GM21619 (cell line): ENCODE measurements at regions not wholly inside any gene's neighbourhood (a gene's known extent, or its start where the extent isn't known, plus 50 kb on each side); places are given as distances from the start of the nearest gene placed in this dataset.

ENCODE experiments used
- ATAC-seq: cut with Tn5 transposase; IDR thresholded peaks from one replicate; pipeline ENCODE4 v1.9.1; 2021; ENCODE audit not compliant: unreplicated experiment

DNA sequence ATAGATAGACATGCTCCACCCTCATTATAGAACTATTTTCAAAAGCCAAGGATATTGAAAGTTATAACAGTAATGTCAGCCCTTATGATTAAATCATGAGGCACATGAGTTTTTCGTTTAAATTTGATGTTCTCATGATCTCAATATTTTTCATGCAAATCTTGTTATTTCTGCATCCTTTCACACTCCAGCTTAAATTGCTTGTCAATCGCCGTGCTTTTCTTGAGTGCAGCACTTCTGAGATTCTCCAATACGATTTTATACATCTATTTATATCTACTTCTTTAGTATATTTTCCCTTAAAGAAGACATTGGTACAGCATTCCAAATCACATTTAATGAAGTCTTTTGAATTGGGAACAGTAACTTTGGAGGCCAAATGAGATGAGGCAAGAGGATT is 171.2 kb upstream of the GBE1 start:
- no peak for ATAC-seq

DNA sequence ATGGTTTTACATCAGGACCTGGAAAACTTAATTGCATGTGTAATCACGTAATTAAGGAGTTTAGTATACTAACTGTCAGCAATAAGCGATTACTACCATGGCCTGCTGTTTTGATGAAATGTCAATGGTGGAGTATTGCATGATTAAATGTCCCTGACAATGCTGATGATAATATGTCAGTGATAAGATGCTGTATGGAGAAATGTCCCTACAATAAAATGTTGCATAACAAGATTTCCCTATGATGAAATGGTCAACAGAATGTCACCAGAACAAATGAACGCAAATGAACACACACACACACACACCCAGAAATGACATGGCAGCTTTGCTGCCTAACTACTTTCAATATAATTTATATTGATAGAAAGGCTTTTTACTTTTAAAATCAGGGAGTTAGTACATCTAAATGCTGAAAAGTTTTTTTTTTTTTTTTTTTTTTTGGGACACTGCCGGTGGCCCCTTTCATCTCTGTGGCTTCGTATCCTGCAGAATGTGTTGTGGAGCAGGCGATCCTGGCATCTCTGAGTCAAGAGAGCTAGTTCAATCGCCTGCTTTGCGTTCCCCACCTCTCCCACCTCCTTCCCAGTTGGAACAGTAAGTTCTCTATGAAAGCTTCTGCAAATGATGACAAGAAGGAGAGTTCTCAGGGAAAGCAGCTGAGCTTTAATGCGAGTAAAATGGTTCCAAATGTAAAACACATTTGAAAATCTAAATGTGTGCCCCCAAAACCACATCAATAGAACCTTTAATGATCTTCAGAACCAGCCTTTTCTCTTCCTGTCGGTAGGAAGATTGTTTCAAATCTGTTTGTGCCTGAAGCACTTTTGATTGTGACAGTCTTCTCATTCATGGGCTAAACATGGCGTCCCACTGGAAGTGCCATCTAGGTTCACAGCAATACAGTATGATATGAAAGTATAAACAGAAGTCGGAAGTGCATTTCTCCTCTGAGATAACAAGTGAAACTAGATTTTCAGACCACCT is 170.1 kb upstream of the GBE1 start:
- no peak for ATAC-seq

DNA sequence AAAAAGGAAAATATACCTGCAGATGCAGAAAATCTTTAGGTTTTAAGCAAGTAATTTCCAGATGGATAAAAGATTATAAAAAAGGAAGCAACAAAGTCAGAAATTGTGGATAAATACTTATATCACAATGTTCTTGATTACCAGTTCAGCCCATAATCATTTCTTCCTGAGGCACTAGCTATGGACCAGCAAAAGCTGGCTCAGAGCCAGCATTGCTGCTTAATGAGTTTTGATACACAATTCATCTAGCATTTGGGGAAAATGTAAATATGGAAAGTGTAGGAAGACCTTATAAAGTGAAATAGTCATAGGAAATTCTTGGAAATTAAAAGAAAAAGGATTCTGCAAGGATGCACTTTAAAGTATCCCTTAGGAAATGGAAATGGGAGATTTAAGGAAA is 168.3 kb upstream of the GBE1 start:
- no peak for ATAC-seq

DNA sequence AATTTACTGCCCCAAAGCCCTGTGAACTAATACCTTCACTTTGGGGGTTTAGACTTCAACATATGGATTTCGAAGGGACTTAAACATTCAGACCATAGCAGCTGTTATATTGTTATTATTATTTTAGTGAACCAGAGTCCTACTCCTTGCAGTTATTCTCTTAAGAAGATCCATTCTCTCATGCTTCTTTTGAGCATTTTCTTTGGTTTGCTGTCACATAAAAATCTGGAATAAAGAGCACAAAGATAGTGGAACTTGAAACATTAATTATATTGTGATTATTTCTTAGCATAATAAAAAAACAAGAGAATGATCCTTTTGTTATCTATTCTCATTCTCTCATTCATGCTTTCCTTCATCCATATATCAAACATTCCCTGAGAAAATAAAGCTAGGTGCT is 166.4 kb upstream of the GBE1 start:
- no peak for ATAC-seq

DNA sequence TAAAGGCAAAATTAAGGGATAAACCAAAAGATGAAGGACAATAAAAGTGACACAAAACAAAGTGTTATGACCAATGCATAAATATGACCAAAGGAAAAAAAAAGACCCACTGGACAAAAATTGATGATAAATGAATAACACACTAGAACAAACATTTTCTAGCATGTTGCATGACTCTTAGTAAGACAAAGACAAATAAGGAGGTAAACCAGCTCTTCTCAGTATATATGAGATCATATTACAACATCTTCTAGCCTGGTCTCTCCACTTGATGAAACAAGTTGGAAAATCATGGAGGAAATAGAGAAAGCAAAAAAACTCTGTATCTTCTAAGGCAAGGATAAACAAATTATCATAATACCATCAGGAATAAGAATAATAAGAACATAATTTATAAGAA is 163.9 kb upstream of the GBE1 start:
- ATAC-seq, result no peak

DNA sequence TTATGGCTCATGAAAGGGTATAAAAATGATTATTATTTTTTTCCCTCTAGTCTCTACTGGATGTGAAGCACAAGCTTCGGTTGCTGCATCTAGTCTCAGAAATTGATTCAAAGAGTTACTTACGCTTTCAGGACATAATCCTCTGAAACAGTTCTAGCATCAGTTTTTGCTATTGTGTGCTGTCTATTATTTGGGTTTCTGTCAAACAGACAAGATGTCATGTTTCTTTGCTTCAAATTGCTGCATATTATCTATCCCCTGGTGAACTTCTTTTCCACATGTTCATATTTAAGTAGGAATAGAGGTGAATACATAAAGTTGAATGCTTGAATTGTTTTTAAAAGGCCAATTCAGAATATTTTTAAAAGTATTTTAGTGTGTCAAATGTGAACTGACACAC is 161.6 kb upstream of the GBE1 start:
- ATAC-seq, result no peak

DNA sequence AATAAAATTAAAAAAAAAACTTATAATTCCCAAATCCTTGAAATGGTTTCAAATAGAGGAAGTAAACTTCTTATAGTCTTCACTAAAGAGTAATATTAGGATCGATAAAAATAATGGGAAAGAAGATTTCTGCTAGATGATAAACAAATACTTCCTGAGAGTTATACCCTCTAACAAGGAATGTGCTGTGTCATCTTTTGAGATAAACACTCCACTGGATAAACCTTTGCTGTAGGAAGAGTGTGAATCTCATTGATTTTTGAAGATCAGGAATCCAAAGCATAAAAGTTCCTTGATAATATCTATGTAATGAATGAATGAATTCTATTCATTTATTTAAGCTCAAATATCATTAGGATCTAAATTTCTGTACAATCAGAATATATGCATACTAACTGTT is 161.0 kb upstream of the GBE1 start:
- ATAC-seq, result no peak

DNA sequence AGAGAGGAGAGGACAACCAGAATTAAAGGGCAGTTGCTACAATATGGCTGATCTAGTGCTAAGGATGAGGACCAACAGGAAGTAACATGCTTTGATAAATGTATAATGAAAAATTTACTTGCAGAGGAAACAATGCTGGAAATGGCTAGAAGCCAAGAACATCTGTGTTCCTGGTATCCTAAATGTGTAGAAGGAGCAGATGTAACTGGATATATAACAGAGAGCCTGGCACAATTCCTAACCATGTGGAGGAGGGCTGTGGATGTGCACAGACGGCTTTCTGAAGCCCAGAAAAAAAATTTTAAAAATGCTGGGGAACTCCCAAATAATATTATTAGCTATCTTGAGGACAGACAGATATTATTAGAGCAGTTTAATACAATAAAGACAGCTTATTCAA is 159.4 kb upstream of the GBE1 start:
- ATAC-seq, result no peak

DNA sequence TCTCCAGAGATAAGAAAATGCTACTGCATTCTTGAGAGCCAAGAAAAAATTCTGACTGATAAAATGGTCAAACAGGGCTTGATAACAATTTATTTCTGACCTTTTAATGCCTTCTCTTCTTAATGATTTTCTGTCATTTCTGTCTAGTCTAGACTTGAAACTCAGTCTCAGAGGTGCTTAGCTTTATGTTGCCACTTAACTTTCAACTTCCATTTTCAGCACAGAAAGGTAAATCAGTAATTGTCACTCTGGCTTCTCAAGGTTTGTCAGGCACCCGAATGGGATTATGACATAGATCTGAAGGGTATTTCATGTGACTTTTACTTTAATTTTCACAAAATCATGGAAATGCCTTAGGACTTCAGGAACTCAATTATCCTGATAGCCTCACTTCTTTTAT is 155.4 kb upstream of the GBE1 start:
- ATAC-seq, result no peak

DNA sequence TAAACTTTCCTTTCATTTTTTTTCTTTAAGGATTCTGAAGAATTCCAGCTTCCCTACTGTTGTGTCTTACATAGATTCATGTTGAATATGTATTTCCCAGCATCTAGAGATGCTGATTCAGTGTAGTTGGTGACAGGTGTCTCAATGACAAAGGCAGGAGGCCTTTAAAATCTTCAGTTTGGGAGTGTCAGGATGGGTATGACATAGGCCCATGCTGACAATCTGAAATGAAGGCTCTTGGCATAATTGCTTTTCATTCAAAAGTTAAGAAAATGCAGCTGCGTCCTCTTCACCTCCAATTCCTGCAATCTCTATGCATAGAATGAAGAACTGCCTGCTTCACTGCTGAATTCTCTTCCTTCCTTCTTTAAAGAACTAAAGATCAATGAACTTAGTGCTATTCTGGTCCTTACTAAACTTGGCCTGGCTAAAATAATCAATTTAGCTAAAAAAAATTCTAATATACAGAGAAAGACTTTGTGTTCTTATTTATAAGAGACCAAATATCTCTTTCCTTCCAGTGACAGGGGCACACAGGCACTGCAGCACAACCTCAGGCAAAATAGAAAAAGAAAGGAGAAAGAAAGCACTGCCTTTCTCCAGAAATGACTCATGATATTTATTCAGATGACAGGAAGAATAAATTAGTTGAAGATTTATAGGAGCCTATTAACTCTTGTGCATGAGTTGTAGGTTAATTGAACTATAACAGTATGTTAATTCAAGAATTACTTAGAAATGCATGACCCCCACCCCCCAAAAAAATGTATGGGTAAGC is 152.6 kb upstream of the GBE1 start:
- no peak for ATAC-seq

DNA sequence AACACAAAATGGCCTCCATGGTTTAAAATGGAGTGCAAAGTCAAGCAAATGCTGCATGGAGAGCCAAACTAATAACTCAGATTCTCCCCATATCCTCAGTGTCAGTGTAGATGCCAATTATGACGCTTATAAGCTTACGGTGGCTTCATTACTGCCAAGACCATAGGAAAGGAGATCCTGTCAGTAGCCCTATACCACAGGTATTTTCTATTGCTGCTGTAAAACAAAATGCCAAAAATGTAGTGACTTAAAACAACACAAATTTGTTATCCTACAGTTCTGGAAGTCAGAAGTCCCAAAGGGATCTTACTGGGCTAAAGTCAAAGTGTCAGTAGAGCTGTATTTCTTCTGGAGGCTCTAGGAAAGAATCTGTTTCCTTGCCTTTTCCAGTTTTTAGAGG is 149.8 kb upstream of the GBE1 start:
- no peak for ATAC-seq

DNA sequence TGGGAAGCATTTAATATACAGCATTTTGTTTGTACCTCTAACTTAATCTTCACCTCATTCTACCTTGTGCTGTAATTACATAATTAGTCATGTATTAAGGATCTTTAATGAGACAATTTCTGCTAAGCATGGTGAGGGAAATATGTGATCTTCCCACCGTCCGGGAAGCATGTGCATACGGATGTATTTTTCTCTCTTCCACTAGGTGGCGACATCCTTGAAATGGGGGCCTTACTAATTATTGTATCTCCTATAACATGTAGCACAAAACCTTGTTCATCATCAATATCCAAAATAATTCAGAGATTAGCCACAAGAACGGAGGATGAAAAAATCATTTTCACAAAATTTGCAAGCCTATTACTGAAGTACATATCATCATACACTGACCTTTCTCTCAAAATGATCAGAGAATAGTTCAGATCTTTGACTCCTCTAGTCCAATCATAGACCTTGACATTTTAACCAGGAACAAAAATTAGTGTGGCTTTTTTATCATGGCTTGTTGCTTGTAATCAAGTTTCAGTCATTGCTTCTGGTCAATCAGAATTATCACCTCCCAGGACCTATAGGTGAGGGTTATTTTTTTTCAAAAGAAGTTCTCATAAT is 148.9 kb upstream of the GBE1 start:
- peak; percentile 74 for ATAC-seq

DNA sequence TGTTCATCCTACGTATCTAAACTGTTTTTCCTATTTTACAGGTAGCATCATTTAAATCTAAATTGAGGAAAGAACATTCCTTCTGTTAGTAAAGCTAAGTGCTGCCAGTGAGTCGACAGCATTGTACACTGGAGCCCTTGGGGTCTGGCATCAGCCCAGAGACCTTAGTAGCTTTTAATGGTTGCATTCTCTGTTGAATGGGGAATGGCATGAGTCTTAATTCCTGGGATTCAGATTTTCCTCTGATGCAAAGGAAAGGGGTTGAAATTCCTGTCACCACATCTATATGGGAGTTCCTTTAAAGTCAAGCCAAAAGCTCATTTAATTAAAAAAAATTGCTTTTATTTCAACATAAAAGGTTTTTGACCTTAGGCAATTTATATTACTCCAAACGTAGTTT is 148.4 kb upstream of the GBE1 start:
- ATAC-seq, result no peak

DNA sequence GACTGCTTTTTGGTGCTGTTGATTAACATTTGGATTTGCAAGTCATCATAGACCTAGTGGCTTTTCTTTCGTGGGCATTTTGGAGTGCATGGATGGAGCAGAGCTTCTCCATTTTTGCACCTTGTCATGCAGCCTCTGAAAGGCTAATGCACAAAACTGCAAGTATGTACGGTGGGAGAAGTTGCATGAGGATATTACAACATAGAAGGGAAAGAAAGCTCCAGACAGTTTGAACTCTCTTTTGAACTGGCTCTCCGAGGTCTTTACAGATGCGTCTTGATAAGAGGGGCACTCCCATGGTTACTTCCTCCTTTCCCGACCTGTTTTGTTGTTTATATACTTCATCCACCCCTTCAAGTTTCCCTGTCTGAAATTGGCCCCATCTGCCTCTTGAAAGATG is 147.1 kb upstream of the GBE1 start:
- ATAC-seq, result no peak

DNA sequence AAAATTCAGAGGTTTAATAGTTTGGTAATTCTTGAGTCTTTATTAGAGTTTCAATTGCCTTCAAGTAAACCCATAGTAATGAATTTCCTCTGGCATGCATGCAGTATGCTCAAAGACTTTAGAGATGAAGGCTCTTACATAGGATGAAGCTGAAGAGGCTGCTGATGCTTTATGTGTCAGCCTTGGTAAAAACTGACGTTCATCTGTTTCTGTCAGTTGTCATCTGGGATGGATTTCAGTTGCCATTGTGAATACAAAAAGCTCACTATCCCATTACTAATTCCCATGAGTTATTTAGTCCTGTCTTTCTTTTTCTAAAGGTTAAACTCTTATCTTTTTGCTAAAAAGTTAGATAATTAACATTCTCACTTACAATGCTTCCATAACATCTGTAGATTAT is 136.9 kb upstream of the GBE1 start:
- ATAC-seq, result no peak

DNA sequence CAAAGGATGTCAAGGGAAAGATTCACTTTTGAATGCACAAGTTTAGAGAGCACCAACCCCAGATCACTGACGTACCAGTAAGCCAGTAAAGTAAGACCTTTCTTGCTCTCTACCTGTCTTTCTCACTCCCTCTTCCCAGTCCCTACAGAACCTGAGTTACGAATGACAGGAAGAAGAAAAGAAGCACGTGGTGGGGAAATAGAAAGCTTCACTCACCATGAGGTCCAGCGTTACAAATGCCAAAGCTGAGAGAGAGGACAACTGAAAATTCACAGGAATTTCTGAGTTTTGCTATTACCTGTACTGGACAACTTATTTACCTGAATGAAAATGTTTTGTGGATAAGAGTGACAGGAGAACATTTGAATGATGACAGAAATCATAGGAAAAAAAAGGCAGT is 133.2 kb upstream of the GBE1 start:
- no peak for ATAC-seq

DNA sequence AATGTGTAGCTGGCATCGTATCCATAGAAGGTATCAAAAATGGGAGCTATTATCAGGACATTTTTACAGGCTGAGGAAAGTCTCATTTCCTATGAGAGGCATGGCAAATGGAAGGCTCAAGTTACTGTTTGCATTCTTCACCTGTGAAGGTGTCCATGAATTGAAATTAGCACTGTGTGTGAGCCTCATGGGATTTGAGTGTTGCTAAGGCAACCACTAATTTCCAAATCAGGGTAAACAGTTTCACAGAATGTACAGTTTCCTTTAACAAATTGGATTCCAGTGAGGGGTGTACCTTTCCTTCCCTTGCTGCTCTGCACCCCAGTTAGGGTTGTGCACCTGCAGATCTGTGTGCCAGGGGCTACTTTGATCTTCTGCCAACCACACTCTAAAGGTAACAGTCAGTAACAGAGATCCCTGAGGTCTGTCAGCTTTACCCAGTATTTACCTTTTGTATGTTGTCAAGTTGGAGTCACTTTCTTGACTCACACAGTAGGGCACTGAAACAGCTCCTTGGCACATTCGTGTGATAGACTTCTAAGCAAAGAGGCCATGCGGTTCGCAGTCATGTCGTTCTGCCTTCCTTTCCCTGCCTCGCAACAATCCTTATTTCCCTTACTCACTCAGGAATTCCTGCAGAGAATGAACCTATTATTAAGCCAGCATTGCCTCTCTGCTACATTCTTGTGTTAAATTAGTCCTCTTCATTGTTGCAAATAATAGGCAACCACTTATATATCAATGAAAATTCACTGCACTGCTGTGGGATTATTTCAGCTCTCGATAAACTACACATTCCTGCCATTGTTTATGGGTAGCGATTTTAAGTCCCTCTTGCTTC is 129.8 kb upstream of the GBE1 start:
- no peak for ATAC-seq

DNA sequence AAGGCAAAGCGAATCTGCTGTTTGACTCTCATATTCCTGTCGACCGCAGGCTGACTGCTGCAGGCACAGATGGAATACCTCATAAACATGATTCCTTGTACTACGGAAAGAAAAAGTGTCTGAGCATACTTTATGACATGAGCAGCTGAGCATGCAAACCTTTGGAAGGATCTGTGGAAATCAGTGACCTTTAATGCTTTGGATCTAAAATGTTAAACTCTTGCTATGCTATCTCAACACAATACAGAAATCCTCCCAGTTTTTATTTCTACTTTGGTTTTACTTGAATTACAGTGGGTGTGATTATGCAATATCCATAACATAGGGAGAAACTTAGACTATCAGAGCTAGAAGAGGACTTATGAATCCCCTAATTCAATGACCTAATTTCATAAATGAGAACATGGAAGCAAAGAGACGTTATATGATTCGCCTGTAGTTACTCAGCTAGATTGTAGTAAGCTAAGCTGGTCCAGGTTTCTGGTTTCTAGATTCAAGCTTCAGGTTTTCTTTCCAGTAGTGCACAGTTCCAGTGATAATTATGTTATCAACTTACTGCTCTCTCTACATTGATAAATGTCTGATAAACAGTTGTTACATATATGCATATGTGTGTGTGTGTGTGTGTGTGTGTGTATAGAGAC is 127.6 kb upstream of the GBE1 start:
- ATAC-seq, result no peak

DNA sequence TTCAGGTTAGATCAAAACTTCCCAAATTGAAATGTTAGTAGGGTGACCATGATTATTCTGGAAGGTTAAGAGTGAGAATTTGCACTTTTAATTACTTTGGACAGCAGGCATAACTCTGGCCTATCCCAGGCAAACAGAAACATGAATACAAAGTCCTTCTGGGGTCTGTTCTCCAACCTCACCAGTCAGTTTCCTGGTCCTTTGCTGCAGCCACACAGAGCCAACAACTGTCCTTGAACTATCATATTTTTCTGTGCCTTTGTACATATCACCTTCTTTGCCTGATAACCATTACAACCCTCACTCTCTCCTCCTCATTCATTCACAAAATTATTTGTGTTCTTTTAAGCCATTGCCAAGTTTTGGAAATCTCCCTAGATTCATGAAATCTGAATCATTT is 126.0 kb upstream of the GBE1 start:
- no peak for ATAC-seq

DNA sequence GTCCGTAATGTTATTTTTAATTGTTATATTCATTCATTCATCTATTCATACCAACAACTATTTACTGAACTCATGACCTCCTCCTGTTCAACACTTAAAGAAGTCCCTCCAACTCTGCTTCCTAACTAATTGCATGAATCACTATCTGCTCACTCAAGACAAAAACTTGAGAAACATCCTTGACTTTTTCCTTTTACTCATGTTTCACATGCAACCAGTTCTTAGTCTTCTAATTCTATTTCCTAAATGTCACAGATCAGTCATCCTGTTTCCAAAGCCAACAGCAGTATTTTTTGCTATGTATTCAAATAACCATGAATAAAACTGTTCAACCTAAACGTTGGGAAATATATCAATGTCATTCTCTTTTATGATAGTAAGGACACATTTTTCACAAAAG is 124.6 kb upstream of the GBE1 start:
- ATAC-seq, result no peak
